ENCODE measurements at regions not wholly inside any gene's neighbourhood (a gene's known extent, or its start where the extent isn't known, plus 50 kb on each side); places are given as distances from the start of the nearest gene placed in this dataset.

DNA sequence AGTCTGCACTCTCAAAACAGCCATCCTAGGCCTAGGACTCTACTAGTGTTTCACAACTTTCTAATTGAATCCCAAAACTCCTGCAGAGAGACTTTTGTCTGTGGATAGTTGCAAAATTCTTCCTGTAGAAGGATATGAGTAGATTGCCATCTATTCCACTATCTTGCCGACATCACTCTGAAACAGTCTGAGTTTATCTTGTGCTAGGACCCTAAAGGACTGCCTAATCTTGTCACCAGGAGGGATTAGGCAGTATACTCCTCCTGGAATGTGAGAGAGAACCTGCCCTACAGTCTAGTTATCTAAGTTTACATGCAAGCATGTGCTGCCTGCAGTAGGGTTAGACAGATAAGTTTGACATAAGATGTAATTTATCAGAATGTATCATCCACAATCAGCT is 1646.6 kb upstream of the PCDH7 start:
- in situ Hi-C loops (cut with HindIII; ENCODE audit: low pct_unique_long_range_greater_than_20kb, low sequenced_read_pairs) (no loop called here), intact Hi-C loops (cut with micrococcal nuclease; ENCODE audit: unreplicated experiment) (no loop called here)
- no peak for DNase-seq (ENCODE audit: low read depth, low spot score)
- CTCF ChIA-PET = no interaction called here
- H3K4me3 ChIP-seq (ENCODE audit: low read depth in 2 of 2, low read length in 2 of 2) = no peak overlapping the region
- H3K27me3 ChIP-seq (ENCODE audit: control insufficient read depth, insufficient read depth, low read length) = no peaks in the 10 kb centered on the region
- no peaks in the 10 kb centered on the region for H3K4me1 ChIP-seq (ENCODE audit: control insufficient read depth, insufficient read depth, low read length)
- H3K27ac ChIP-seq (ENCODE audit: low read length) = no peak overlapping the region
- no peaks in the 10 kb centered on the region for H3K36me3 ChIP-seq (ENCODE audit: control insufficient read depth, insufficient read depth, low read length)
- TF ChIP-seq POLR2AphosphoS5 (IDR thresholded peaks at IDR 0.05; ENCODE audit: low read depth, low read length) = no peak
- TF ChIP-seq, protein P1, sequence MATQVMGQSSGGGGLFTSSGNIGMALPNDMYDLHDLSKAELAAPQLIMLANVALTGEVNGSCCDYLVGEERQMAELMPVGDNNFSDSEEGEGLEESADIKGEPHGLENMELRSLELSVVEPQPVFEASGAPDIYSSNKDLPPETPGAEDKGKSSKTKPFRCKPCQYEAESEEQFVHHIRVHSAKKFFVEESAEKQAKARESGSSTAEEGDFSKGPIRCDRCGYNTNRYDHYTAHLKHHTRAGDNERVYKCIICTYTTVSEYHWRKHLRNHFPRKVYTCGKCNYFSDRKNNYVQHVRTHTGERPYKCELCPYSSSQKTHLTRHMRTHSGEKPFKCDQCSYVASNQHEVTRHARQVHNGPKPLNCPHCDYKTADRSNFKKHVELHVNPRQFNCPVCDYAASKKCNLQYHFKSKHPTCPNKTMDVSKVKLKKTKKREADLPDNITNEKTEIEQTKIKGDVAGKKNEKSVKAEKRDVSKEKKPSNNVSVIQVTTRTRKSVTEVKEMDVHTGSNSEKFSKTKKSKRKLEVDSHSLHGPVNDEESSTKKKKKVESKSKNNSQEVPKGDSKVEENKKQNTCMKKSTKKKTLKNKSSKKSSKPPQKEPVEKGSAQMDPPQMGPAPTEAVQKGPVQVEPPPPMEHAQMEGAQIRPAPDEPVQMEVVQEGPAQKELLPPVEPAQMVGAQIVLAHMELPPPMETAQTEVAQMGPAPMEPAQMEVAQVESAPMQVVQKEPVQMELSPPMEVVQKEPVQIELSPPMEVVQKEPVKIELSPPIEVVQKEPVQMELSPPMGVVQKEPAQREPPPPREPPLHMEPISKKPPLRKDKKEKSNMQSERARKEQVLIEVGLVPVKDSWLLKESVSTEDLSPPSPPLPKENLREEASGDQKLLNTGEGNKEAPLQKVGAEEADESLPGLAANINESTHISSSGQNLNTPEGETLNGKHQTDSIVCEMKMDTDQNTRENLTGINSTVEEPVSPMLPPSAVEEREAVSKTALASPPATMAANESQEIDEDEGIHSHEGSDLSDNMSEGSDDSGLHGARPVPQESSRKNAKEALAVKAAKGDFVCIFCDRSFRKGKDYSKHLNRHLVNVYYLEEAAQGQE (IDR thresholded peaks at IDR 0.05; ENCODE audit: insufficient read depth in 1 of 2, low read depth in 2 of 2, low read length in 1 of 2) = no peak
- no peak for TF ChIP-seq TCF7L2 (IDR thresholded peaks at IDR 0.05; ENCODE audit: low read depth, low read length)
- POLR2A ChIA-PET = no interaction called here
- H3K9me3 ChIP-seq (ENCODE audit: control insufficient read depth, insufficient read depth, low read depth, low read length) = no peaks in the 10 kb centered on the region
- no peak for ATAC-seq
- no TSS peak for BruUV-seq (replicated peaks)

DNA sequence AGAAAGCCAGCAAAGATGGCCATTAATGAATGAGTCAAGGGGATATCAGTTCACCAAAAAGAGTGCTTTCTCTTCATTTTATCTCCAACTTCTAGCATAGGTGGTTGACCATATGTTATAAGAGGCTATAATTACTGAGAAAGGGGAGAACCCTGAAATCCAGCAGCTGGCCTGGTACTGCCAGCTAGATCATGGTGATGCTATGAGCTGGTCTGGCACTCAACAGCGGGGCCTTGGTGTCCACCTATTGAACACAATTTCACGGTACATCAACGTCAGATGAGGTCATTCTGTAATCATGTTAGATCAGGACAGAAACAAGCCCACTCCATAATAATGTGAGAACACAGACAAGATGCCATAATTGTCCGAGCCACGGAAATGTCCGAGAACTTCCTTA is 1644.8 kb upstream of the PCDH7 start:
- H3K36me3 ChIP-seq (ENCODE audit: control insufficient read depth, insufficient read depth, low read length) = no peaks in the 10 kb centered on the region
- no peak overlapping the region for H3K27ac ChIP-seq (ENCODE audit: low read length)
- BruUV-seq (replicated peaks) = no TSS peak
- ChIA-PET CTCF (no interaction called here), POLR2A (no interaction called here)
- intact Hi-C loops (cut with micrococcal nuclease; ENCODE audit: unreplicated experiment) = no loop called here
- DNase-seq (ENCODE audit: low read depth, low spot score) (no peak), ATAC-seq (no peak)
- H3K4me3 ChIP-seq (ENCODE audit: low read depth in 2 of 2, low read length in 2 of 2) = no peak overlapping the region
- no peaks in the 10 kb centered on the region for H3K27me3 ChIP-seq (ENCODE audit: control insufficient read depth, insufficient read depth, low read length)
- H3K9me3 ChIP-seq (ENCODE audit: control insufficient read depth, insufficient read depth, low read depth, low read length) = no peaks in the 10 kb centered on the region
- TF ChIP-seq, protein P1 (IDR thresholded peaks at IDR 0.05; ENCODE audit: insufficient read depth in 1 of 2, low read depth in 2 of 2, low read length in 1 of 2) = no peak
- TF ChIP-seq POLR2AphosphoS5 (IDR thresholded peaks at IDR 0.05; ENCODE audit: low read depth, low read length) (no peak), SIN3A (IDR thresholded peaks at IDR 0.05; ENCODE audit: borderline replicate concordance, insufficient read depth, low read depth, low read length) (no peak), TCF7L2 (IDR thresholded peaks at IDR 0.05; ENCODE audit: low read depth, low read length) (no peak)
- TF ChIP-seq, protein P2, sequence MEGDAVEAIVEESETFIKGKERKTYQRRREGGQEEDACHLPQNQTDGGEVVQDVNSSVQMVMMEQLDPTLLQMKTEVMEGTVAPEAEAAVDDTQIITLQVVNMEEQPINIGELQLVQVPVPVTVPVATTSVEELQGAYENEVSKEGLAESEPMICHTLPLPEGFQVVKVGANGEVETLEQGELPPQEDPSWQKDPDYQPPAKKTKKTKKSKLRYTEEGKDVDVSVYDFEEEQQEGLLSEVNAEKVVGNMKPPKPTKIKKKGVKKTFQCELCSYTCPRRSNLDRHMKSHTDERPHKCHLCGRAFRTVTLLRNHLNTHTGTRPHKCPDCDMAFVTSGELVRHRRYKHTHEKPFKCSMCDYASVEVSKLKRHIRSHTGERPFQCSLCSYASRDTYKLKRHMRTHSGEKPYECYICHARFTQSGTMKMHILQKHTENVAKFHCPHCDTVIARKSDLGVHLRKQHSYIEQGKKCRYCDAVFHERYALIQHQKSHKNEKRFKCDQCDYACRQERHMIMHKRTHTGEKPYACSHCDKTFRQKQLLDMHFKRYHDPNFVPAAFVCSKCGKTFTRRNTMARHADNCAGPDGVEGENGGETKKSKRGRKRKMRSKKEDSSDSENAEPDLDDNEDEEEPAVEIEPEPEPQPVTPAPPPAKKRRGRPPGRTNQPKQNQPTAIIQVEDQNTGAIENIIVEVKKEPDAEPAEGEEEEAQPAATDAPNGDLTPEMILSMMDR (IDR thresholded peaks at IDR 0.05) = no peak
- no peaks in the 10 kb centered on the region for H3K4me1 ChIP-seq (ENCODE audit: control insufficient read depth, insufficient read depth, low read length)
- in situ Hi-C loops (cut with HindIII; ENCODE audit: low pct_unique_long_range_greater_than_20kb, low sequenced_read_pairs) = no loop called here

All from Panc1 (cell line).